Posterior cingulate gyrus (tissue), 11 donors: ENCODE measurements at regions not wholly inside any gene's neighbourhood (a gene's known extent, or its start where the extent isn't known, plus 50 kb on each side); places are given as distances from the start of the nearest gene placed in this dataset.
"Not testable (repeated sequence)": the region's sequence is repeated elsewhere in the genome, so short reads cannot be mapped to it uniquely, and the experiment has no call there.

Experiments
- DNase-seq, 10 donors: peaks; one replicate each; pipeline versions ENCODE4 v3.0.0 to v3.0.0-alpha.2; 2020 to 2021; ENCODE audit warnings: mixed read lengths in 3 of 10
- intact Hi-C: fragments of 100-400 bp; cut with DNase I; formaldehyde crosslinking; loops from one replicate; pipeline ENCODE4 v1.15.1; 2023

- no peak for DNase-seq
- intact Hi-C loops: no loop called here
Observed at GRCh38 chr20:48416002-48416401, 411.8 kb downstream of the PREX1 start.

- intact Hi-C loops: no loop called here
- DNase-seq: no peak
Observed at GRCh38 chr20:48414786-48415185, 413.0 kb downstream of the PREX1 start.

- intact Hi-C loops: no loop called here
- DNase-seq: no peak
Observed at GRCh38 chr20:48411919-48412522, 415.8 kb downstream of the PREX1 start.

- peak in 2 of 10 donors; percentile 27 to 28 for DNase-seq
- intact Hi-C loops: no loop called here
Observed at GRCh38 chr20:48411245-48411644, 416.6 kb downstream of the PREX1 start.

GRCh38 chr20:48409055-48409615 is 418.7 kb downstream of the PREX1 start:
- intact Hi-C loops: no loop called here
- DNase-seq: no peak

DNA sequence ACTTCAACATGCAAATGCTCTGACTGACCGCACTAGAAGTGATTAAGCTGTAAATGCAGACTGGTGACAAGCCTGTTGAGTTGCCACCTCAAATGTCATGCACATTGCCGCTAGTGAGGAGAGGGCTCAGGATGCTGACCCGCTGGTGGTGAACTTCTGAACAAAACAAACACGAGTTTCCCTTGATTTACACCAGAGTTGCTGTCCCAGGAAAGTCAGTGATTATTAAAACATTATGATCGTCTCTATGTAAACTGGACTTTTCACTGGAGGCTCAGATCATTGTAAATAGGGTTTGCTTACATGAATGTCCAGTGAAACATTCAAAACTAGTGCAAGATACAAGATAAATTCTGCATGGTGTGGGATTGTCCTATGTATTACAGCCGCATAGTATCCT is 420.1 kb downstream of the PREX1 start:
- no peak for DNase-seq
- intact Hi-C loops: no loop called here

GRCh38 chr20:48406912-48407340 is 420.9 kb downstream of the PREX1 start:
- intact Hi-C loops: no loop called here
- no peak for DNase-seq

DNA sequence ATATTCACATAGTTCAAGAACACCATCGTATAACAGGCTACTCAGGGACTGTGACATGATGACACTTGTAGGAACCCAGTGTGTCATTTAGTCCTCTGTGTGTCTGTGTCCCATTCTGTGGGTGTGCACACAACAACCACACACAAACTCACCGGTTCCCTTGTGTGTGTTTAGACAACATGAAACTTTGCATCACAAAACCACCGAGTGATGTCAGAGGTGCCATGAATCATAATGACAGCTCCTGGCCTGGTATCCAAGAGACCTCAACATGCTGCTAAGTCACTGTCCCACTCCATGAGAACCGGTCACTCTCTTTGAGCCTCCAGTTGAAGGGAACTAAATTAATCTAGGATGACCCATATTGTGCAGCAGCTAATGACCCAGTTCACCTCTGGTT is 421.3 kb downstream of the PREX1 start:
- intact Hi-C loops: no loop called here
- no peak for DNase-seq

DNA sequence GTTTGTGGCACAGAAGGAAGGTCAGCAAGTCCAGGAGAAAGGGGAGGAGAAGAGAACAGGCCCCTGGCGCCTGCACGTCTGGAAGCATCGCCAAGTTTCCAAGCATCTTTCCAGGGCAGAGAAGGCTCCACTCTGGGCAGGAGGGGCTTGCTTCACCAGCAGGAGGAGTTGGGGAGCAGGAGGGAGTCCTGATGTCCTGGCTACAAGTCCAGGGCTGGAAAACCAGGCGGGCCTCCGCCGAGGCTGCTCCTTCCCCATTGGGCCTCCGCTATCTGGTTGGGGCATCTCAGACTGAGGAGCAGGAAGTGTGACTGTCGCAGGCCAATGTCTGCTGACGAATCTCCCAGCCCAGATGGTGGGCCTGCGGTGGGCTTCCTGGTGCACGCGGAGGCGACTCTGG is 421.9 kb downstream of the PREX1 start:
- no peak for DNase-seq
- intact Hi-C loops: no loop called here

DNA sequence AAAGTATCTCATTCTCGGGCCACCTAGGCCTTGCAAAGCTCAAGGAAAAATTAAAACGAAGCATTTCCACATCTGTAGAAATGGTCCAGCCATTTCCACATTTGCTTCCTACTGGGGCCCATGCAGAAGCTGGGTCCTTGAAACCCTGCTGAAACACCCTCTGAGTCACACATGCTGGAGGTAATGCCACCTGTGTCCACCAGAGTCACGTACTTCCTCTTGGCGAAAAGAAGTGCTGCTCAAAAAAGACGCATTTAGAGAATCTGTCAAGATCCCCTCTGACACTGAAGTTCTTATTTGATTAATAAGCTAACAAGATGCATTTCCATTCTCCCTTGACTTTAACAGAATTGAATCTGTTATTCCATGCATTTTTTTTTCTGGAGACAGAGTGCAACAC is 423.2 kb downstream of the PREX1 start:
- intact Hi-C loops: no loop called here
- DNase-seq: no peak

DNA sequence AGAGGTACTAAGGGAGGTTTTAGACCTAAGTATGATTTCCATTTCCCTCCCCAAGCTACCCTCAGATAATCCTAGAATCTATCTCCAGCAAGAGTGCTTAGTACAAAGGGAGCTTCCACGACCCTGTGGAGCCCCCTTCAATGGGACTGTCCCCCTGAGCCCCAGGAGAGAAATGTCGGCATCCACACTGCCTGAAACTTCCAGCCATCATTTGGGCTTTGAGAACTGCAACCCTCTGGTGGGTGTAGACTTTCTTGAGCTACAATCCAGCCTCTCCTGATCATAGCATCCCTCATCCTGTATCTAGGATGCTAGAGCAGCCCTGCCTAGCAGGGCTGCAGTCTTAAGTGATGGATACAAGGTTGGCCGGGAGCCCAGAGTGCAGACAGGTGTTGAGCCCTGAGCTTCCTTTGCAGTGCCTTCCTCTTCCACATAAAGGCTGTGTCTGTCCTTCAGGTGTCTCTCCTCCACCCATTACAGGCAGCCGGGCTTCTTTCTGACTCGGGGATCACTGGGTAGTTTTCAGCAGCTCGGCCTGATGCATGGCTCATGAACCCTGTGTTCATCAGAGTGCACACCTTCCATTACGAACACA is 424.5 kb downstream of the PREX1 start:
- intact Hi-C loops: no loop called here
- no peak for DNase-seq

DNA sequence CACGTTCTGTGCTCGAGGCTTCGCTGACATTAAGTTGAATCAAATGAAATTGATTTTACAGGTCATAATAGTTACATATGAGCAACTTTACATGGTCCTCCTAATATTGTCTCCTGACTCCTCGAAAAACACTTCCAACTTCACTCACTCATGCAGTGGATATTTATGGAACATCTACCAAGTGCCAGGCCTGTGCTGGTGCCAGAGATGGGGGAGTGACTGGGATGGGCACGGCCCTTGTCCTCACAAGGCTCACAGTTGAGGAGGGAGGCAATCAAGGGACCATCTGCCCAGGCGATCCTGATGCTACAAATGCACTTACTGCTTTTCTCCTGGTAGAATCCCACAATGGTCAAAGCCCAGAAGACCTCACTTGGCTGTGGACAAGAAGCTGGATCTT is 426.4 kb downstream of the PREX1 start:
- intact Hi-C loops: no loop called here
- DNase-seq: no peak

DNA sequence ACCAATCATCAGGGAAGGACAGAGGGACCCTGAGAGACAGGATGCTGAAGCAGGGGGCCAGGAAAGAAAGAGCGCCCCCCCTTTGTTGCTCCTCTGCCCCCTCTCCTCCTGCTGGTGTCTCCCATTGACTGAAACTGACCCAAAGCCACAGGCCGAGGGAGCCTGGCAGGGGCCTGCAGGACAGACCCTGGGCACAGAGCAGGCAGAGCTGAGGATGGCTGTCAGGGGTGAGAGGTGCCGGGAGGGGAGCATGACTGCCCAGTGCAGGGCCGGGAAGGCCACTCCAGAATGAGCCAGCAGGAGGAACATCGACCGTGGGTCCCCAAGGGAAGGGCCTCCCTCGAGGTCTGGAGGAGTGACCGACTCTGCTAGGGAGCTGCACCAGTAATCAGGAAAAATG is 427.8 kb downstream of the PREX1 start:
- intact Hi-C loops: no loop called here
- peak in 1 of 10 donors; percentile 58 for DNase-seq

GRCh38 chr20:48398506-48399449 is 429.0 kb downstream of the PREX1 start:
- intact Hi-C loops: no loop called here
- peak in 1 of 10 donors; percentile 51 for DNase-seq

DNA sequence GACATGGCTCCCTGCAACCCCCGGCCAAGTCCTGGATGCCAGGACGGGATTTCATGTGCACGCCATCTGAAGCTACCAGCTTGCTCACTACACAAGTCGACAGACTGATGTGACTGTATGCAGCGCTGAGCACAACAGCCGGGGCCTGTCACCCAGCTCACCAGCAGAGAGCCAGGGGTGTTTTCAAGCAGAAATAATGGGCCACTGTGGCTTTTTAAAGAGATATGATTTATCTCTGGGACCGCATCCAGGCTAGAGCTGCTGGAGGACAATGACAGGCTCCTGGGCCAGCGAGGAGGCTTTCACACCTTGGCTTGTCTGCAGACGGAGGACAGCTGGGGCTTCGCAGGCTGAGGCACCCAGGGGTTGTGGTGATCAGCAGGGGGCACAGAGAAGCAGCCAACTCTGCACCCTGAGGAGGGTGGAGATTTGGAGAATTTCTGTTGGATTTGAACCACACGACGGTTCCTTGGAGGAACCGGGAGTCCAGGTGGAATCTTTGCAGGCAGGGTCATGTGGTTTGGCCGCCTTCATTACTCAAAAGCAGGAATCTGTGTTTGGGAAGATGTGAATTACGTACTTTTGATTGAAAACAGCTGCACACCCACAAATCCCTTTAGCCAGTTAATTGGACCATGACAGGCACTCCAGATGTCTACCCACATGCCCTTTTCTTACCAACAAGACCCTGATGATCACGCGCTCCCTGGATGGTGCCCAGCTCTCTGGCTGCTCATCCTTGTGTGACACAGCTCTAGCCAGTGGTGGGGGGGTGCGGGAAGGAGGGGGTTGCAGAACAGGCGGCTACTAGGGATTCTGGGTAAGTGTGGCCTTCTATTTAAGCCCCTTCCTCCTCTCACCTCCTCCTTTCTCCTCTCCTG is 430.6 kb downstream of the PREX1 start:
- DNase-seq: peak in 2 of 10 donors; percentile 59 to 72
- intact Hi-C loops: not testable (repeated sequence)

GRCh38 chr20:48395816-48396546 is 431.8 kb downstream of the PREX1 start:
- peak in 1 of 10 donors; percentile 15 for DNase-seq
- intact Hi-C loops: no loop called here

- peak in 2 of 10 donors; percentile 26 to 53 for DNase-seq
- intact Hi-C loops: no loop called here
Observed at GRCh38 chr20:48394415-48395081, 433.3 kb downstream of the PREX1 start.

DNA sequence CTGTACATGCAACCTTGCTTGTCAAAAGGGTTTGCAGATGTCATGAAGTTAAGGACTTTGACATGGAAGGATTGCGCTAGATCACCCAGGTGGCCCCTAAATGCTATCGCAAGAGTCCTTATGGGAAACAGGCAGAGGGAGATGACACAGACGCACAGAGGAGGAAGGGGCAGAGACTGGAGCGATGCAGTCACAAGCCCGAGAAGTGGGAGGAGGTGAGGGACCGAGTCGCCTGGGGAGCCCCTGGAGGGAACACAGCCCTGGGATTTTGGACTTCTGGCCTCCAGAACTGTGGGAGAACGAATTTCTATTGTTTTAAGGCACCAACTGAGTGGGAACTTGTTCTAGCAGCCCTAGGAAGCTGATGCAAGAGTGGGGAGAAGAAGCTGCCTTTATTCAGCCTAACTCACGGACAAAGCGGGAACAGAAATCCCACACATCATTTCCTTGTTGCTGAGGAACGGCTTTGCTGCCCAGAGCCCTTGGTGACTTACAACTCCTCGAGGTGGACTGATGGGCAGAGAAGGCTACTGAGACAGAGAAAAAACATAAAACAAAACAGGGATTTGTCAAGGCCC is 434.0 kb downstream of the PREX1 start:
- intact Hi-C loops: no loop called here

DNA sequence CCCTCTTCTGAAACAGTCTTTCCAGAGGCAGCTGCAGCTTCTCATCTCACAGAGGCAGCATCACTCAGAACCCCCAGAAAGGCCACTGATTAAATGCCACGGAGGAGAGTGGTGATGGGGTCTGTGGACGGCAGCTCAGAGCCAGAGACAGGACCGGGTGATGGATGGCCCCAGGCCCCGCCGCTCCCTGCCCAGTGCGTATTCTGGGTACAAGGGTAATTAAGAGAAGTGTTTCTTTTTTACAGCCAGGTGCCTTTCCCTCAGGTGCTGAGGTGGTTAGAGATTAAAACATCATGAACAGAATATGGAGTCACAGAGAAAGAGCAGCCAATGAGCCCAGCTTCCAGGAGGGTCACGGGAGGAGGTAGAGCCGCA is 434.5 kb downstream of the PREX1 start:
- DNase-seq: peak in 2 of 10 donors; percentile 46 to 56
- intact Hi-C loops: no loop called here

More for the DNA sequence above, 434.0 kb downstream of the PREX1 start:
- peak in 2 of 10 donors; percentile 15 to 22 for DNase-seq
